ENCODE measurements at regions not wholly inside any gene's neighbourhood (a gene's known extent, or its start where the extent isn't known, plus 50 kb on each side); places are given as distances from the start of the nearest gene placed in this dataset.

GRCh38 chr10:3932597-3933375, 147.8 kb upstream of the KLF6 start:
- TF ChIP-seq GATA2 (IDR thresholded peaks at IDR 0.05; ENCODE audit: low read depth, low read length) (no peak), GATA3 (IDR thresholded peaks at IDR 0.05; ENCODE audit: low read depth, low read length) (no peak)

All from SH-SY5Y (cell line).